SJCRH30 (cell line): ENCODE measurements at regions not wholly inside any gene's neighbourhood (a gene's known extent, or its start where the extent isn't known, plus 50 kb on each side); places are given as distances from the start of the nearest gene placed in this dataset.

Experiments
- DNase-seq, 2 experiments: peaks; one replicate each; pipeline ENCODE4 v3.0.0-alpha.2; 2015 to 2020
- H3K27ac ChIP-seq: fragments of 250-450 bp; sonication (Bioruptor Pico); 2 replicates; pipeline ENCODE4 v1.5.1; 2020; ENCODE audit warnings: mild to moderate bottlenecking, moderate library complexity
- H3K27me3 ChIP-seq: fragments of 250-450 bp; sonication (Bioruptor Pico); 2 replicates; pipeline ENCODE4 v1.5.1; 2020; ENCODE audit warnings: mild to moderate bottlenecking, moderate library complexity
- H3K36me3 ChIP-seq: fragments of 250-450 bp; sonication (Bioruptor Pico); 2 replicates; pipeline ENCODE4 v1.5.1; 2020; ENCODE audit warnings: mild to moderate bottlenecking, moderate library complexity
- H3K4me1 ChIP-seq: fragments of 250-450 bp; sonication (Bioruptor Pico); 2 replicates; pipeline ENCODE4 v1.5.1; 2020; ENCODE audit warnings: mild to moderate bottlenecking, moderate library complexity
- H3K4me3 ChIP-seq: fragments of 250-450 bp; sonication (Bioruptor Pico); 2 replicates; pipeline ENCODE4 v1.5.1; 2020; ENCODE audit warnings: mild to moderate bottlenecking, moderate library complexity
- H3K9me3 ChIP-seq: fragments of 250-450 bp; sonication (Bioruptor Pico); replicated peaks from 2 replicates; pipeline ENCODE4 v1.5.1; 2020; ENCODE audit warnings: mild to moderate bottlenecking, moderate library complexity

- no peaks in the 10 kb centered on the region for H3K4me1 ChIP-seq
These were observed 197.3 kb downstream of the CAAP1 start for GRCh38 chr9:26695298-26695622.

GRCh38 chr9:26694381-26695297 is 198.0 kb downstream of the CAAP1 start:
- no peak overlapping the region for H3K27ac ChIP-seq
- H3K4me1 ChIP-seq, result no peaks in the 10 kb centered on the region
- H3K36me3 ChIP-seq, result no peaks in the 10 kb centered on the region
- DNase-seq, result no peak
- no peak overlapping the region for H3K4me3 ChIP-seq
- H3K9me3 ChIP-seq, result no peaks in the 10 kb centered on the region; the same call in 1 of the 2 replicates
- H3K27me3 ChIP-seq, result no peaks in the 10 kb centered on the region

More at GRCh38 chr9:26695298-26695622, 197.3 kb downstream of the CAAP1 start:
- Histone ChIP-seq H3K36me3 (no peaks in the 10 kb centered on the region), H3K9me3 (no peaks in the 10 kb centered on the region; the same call in 1 of the 2 replicates), H3K4me3 (no peak overlapping the region), H3K27ac (no peak overlapping the region), H3K27me3 (no peaks in the 10 kb centered on the region)
- DNase-seq, result no peak

- no peaks in the 10 kb centered on the region for H3K36me3 ChIP-seq
- no peak overlapping the region for H3K27ac ChIP-seq
- H3K9me3 ChIP-seq, result no peaks in the 10 kb centered on the region
- peak in 1 of 2 experiments; percentile 3 for DNase-seq
- no peak overlapping the region for H3K4me3 ChIP-seq
- no peaks in the 10 kb centered on the region for H3K4me1 ChIP-seq
- H3K27me3 ChIP-seq, result no peaks in the 10 kb centered on the region
These were observed 203.6 kb downstream of the CAAP1 start for GRCh38 chr9:26689041-26689440.

- no peak for DNase-seq
- H3K27ac ChIP-seq, result no peak overlapping the region
- H3K4me1 ChIP-seq, result no peaks in the 10 kb centered on the region
- H3K4me3 ChIP-seq, result no peak overlapping the region
- H3K9me3 ChIP-seq, result no peaks in the 10 kb centered on the region
- H3K27me3 ChIP-seq, result no peaks in the 10 kb centered on the region
- H3K36me3 ChIP-seq, result no peaks in the 10 kb centered on the region
These were observed 205.2 kb downstream of the CAAP1 start for GRCh38 chr9:26687421-26687820.

GRCh38 chr9:26685818-26686217 is 206.8 kb downstream of the CAAP1 start:
- H3K27ac ChIP-seq, result no peak overlapping the region
- H3K9me3 ChIP-seq, result no peaks in the 10 kb centered on the region
- no peak for DNase-seq

GRCh38 chr9:26684029-26684428 is 208.6 kb downstream of the CAAP1 start:
- Histone ChIP-seq H3K4me3 (no peak overlapping the region), H3K4me1 (no peaks in the 10 kb centered on the region), H3K27ac (no peak overlapping the region), H3K27me3 (no peaks in the 10 kb centered on the region), H3K36me3 (no peaks in the 10 kb centered on the region), H3K9me3 (no peaks in the 10 kb centered on the region)
- no peak for DNase-seq

More at GRCh38 chr9:26685818-26686217, 206.8 kb downstream of the CAAP1 start:
- Histone ChIP-seq H3K4me3 (no peak overlapping the region), H3K36me3 (no peaks in the 10 kb centered on the region), H3K27me3 (no peaks in the 10 kb centered on the region), H3K4me1 (no peaks in the 10 kb centered on the region)

- no peak overlapping the region for H3K27ac ChIP-seq
- H3K27me3 ChIP-seq, result no peaks in the 10 kb centered on the region
- H3K4me3 ChIP-seq, result no peak overlapping the region
- DNase-seq, result no peak
- no peaks in the 10 kb centered on the region for H3K9me3 ChIP-seq
- no peaks in the 10 kb centered on the region for H3K36me3 ChIP-seq
- no peaks in the 10 kb centered on the region for H3K4me1 ChIP-seq
These were observed 209.7 kb downstream of the CAAP1 start for GRCh38 chr9:26682796-26683496.

GRCh38 chr9:26682041-26682440 is 210.6 kb downstream of the CAAP1 start:
- H3K9me3 ChIP-seq, result no peaks in the 10 kb centered on the region
- H3K27me3 ChIP-seq, result no peaks in the 10 kb centered on the region
- no peaks in the 10 kb centered on the region for H3K4me1 ChIP-seq
- no peak overlapping the region for H3K27ac ChIP-seq
- DNase-seq, result no peak
- H3K4me3 ChIP-seq, result no peak overlapping the region
- no peaks in the 10 kb centered on the region for H3K36me3 ChIP-seq

- Histone ChIP-seq H3K27ac (no peak overlapping the region), H3K4me1 (no peaks in the 10 kb centered on the region), H3K36me3 (no peaks in the 10 kb centered on the region), H3K4me3 (no peak overlapping the region), H3K9me3 (no peaks in the 10 kb centered on the region), H3K27me3 (no peaks in the 10 kb centered on the region)
- no peak for DNase-seq
These were observed 214.5 kb downstream of the CAAP1 start for GRCh38 chr9:26677965-26678706.

- no peak for DNase-seq
- no peaks in the 10 kb centered on the region for H3K4me1 ChIP-seq
- no peak overlapping the region for H3K4me3 ChIP-seq
- H3K27me3 ChIP-seq, result no peaks in the 10 kb centered on the region
- H3K9me3 ChIP-seq, result no peaks in the 10 kb centered on the region
- no peaks in the 10 kb centered on the region for H3K36me3 ChIP-seq
- no peak overlapping the region for H3K27ac ChIP-seq
These were observed 217.6 kb downstream of the CAAP1 start for GRCh38 chr9:26675035-26675434.

- Histone ChIP-seq H3K36me3 (no peaks in the 10 kb centered on the region), H3K4me3 (no peak overlapping the region), H3K9me3 (no peaks in the 10 kb centered on the region), H3K4me1 (no peaks in the 10 kb centered on the region), H3K27ac (no peak overlapping the region), H3K27me3 (no peaks in the 10 kb centered on the region)
- no peak for DNase-seq
These were observed 219.3 kb downstream of the CAAP1 start for GRCh38 chr9:26673261-26673660.

GRCh38 chr9:26669701-26670670 is 222.6 kb downstream of the CAAP1 start:
- H3K4me1 ChIP-seq, result no peaks in the 10 kb centered on the region
- DNase-seq, result peak in 1 of 2 experiments; percentile 5

GRCh38 chr9:26667882-26668281 is 224.7 kb downstream of the CAAP1 start:
- Histone ChIP-seq H3K27ac (no peak overlapping the region), H3K36me3 (no peaks in the 10 kb centered on the region), H3K4me1 (no peaks in the 10 kb centered on the region), H3K4me3 (no peak overlapping the region), H3K27me3 (no peaks in the 10 kb centered on the region), H3K9me3 (no peaks in the 10 kb centered on the region)
- no peak for DNase-seq

More at GRCh38 chr9:26669701-26670670, 222.6 kb downstream of the CAAP1 start:
- Histone ChIP-seq H3K9me3 (no peaks in the 10 kb centered on the region), H3K27me3 (no peaks in the 10 kb centered on the region), H3K27ac (no peak overlapping the region), H3K36me3 (no peaks in the 10 kb centered on the region), H3K4me3 (no peak overlapping the region)

GRCh38 chr9:26665666-26666065 is 226.9 kb downstream of the CAAP1 start:
- Histone ChIP-seq H3K36me3 (no peaks in the 10 kb centered on the region), H3K27me3 (no peaks in the 10 kb centered on the region), H3K9me3 (no peaks in the 10 kb centered on the region), H3K27ac (no peak overlapping the region), H3K4me3 (no peak overlapping the region), H3K4me1 (no peaks in the 10 kb centered on the region)
- no peak for DNase-seq
